ENCODE measurements at regions not wholly inside any gene's neighbourhood (a gene's known extent, or its start where the extent isn't known, plus 50 kb on each side); places are given as distances from the start of the nearest gene placed in this dataset.

DNA sequence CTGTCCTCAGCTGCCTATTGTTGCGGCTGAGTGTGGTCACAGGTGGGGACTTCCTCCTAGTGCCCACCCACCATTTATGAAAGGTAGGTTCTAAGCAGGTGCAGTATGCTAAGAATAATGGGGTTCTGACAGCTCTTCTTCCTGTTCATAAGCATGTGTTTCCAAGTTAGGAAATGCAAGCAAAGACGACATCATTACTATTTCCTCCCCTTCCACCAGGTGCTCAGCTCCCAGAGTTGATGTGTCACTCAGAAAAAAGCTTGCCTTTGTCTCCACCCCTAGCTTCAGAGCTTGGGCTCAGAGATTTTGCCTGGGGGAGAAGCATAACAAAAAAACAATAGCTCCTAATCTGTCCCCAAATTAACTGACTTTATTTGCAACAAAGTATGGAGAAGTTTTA is 1076.7 kb downstream of the NR2F1-AS1 start:
- TF ChIP-seq CTCF (IDR thresholded peaks at IDR 0.05; ENCODE audit: low read length) (no peak), EZH2 (IDR thresholded peaks at IDR 0.05; ENCODE audit: borderline replicate concordance, low read length) (no peak)

Data from OCI-LY1 (cell line).